GM23338 (cell line): ENCODE measurements at regions not wholly inside any gene's neighbourhood (a gene's known extent, or its start where the extent isn't known, plus 50 kb on each side); places are given as distances from the start of the nearest gene placed in this dataset.

ENCODE experiments used
- ATAC-seq: fragments of 200-7000 bp; cut with Tn5 transposase; 3 replicates; pipeline ENCODE4 v1.9.1; 2020
- DNase-seq: peaks from one replicate; pipeline ENCODE4 v3.0.0-alpha.2; 2015; ENCODE audit warnings: low spot score
- H2AFZ ChIP-seq: fragments of 200-600 bp; sonication (generic); 2 replicates; pipeline ENCODE4 v1.8.0; 2016; ENCODE audit warnings: antibody characterized with exemption, mild to moderate bottlenecking, moderate library complexity
- H3F3A ChIP-seq: fragments of 200-600 bp; sonication (generic); replicated peaks from 2 replicates; pipeline ENCODE4 v1.8.0; 2017; ENCODE audit warnings: antibody characterized with exemption, mixed run types, low read depth
- H3K27ac ChIP-seq: fragments of 200-600 bp; sonication (generic); 2 replicates; pipeline ENCODE4 v1.6.1; 2016; ENCODE audit warnings: low read depth
- H3K27me3 ChIP-seq: fragments of 200-600 bp; sonication (generic); 2 replicates; pipeline ENCODE4 v1.8.0; 2016; ENCODE audit warnings: mild to moderate bottlenecking, mixed run types, moderate library complexity; ENCODE audit not compliant: insufficient read depth
- H3K36me3 ChIP-seq: fragments of 200-600 bp; sonication (generic); 2 replicates; pipeline ENCODE4 v1.8.0; 2016; ENCODE audit warnings: mild to moderate bottlenecking; ENCODE audit not compliant: insufficient read depth
- H3K4me1 ChIP-seq: fragments of 200-600 bp; sonication (generic); 2 replicates; pipeline ENCODE4 v1.8.0; 2016; ENCODE audit warnings: mild to moderate bottlenecking, moderate library complexity; ENCODE audit not compliant: insufficient read depth
- H3K4me2 ChIP-seq: fragments of 200-600 bp; sonication (generic); 2 replicates; pipeline ENCODE4 v1.7.1; 2017; ENCODE audit warnings: mixed run types
- H3K4me3 ChIP-seq: fragments of 200-600 bp; sonication (generic); 2 replicates; pipeline ENCODE4 v1.6.1; 2016; ENCODE audit warnings: mixed run types
- H3K79me2 ChIP-seq: fragments of 200-600 bp; sonication (generic); replicated peaks from 2 replicates; pipeline ENCODE4 v1.8.0; 2017; ENCODE audit warnings: mild to moderate bottlenecking; ENCODE audit not compliant: insufficient read depth
- H3K9me2 ChIP-seq: fragments of 200-600 bp; sonication (generic); 2 replicates; pipeline ENCODE4 v1.8.0; 2017; ENCODE audit not compliant: insufficient read depth
- H4K20me1 ChIP-seq: fragments of 200-600 bp; sonication (generic); replicated peaks from 2 replicates; pipeline ENCODE4 v1.8.0; 2017; ENCODE audit warnings: mild to moderate bottlenecking; ENCODE audit not compliant: insufficient read depth
- H3K27ac Mint-ChIP-seq: 2 replicates; pipeline ENCODE4 v1.8.0; 2020; ENCODE audit warnings: inconsistent platforms, mild to moderate bottlenecking, moderate library complexity, mixed read lengths
- H3K27me3 Mint-ChIP-seq: 3 replicates; pipeline ENCODE4 v1.8.0; 2022; ENCODE audit warnings: low read depth, mild to moderate bottlenecking, moderate library complexity, mixed read lengths, inconsistent platforms; ENCODE audit not compliant: insufficient read depth, poor library complexity
- H3K36me3 Mint-ChIP-seq: 3 replicates; pipeline ENCODE4 v1.8.0; 2021; ENCODE audit warnings: low read depth, mild to moderate bottlenecking, inconsistent platforms, moderate library complexity, mixed read lengths
- H3K4me1 Mint-ChIP-seq: 3 replicates; pipeline ENCODE4 v1.8.0; 2020; ENCODE audit warnings: mild to moderate bottlenecking, inconsistent platforms, mixed read lengths
- H3K4me3 Mint-ChIP-seq: 3 replicates; pipeline ENCODE4 v1.8.0; 2021; ENCODE audit warnings: moderate library complexity, mild to moderate bottlenecking, inconsistent platforms, mixed read lengths
- H3K9me3 Mint-ChIP-seq: 3 replicates; pipeline ENCODE4 v1.8.0; 2020; ENCODE audit warnings: moderate library complexity, mild to moderate bottlenecking, inconsistent platforms, mixed read lengths
- CREB1 ChIP-seq: fragments of 250-450 bp; sonication (Bioruptor Pico); IDR thresholded peaks from 2 replicates; pipeline ENCODE4 v1.5.0; 2020; ENCODE audit warnings: low read depth, mild to moderate bottlenecking, moderate library complexity
- EZH2 ChIP-seq: fragments of 200-600 bp; sonication (generic); IDR thresholded peaks from one replicate; pipeline ENCODE4 v1.8.0; 2017; ENCODE audit warnings: antibody characterized with exemption, mild to moderate bottlenecking, low read depth; ENCODE audit not compliant: unreplicated experiment
- JUNB ChIP-seq: IDR thresholded peaks from one replicate; pipeline ENCODE4 v1.6.1; 2016; ENCODE audit warnings: antibody characterized with exemption; ENCODE audit not compliant: unreplicated experiment
- NANOG ChIP-seq: IDR thresholded peaks from 2 replicates; pipeline ENCODE4 v1.6.1; 2016; ENCODE audit warnings: antibody characterized with exemption, borderline replicate concordance
- POLR2AphosphoS5 ChIP-seq: IDR thresholded peaks from 2 replicates; pipeline ENCODE4 v1.6.1; 2016; ENCODE audit warnings: antibody characterized with exemption, low read depth
- ZNF114 ChIP-seq: fragments of 250-450 bp; sonication (Bioruptor Pico); IDR thresholded peaks from 2 replicates; pipeline ENCODE4 v1.5.0; 2020; ENCODE audit warnings: mild to moderate bottlenecking, moderate library complexity
- TF ChIP-seq, protein P1 (sequence below): fragments of 250-450 bp; sonication (Bioruptor Pico); IDR thresholded peaks from 2 replicates; pipeline ENCODE4 v1.5.0; 2020; ENCODE audit warnings: mild to moderate bottlenecking, moderate library complexity
- TF ChIP-seq, protein P2 (sequence below): IDR thresholded peaks from 2 replicates; pipeline ENCODE4 v1.6.1; 2016; ENCODE audit warnings: antibody characterized with exemption
- TF ChIP-seq, protein P3 (sequence below), 2 experiments: fragments of 200-600 bp in 1 of 2; sonication (generic) in 1 of 2; conservative IDR thresholded peaks; 2 replicates each; pipeline versions ENCODE4 v1.5.1 to v1.6.1; 2016 to 2017; ENCODE audit warnings: antibody characterized with exemption in 2 of 2, low read depth in 2 of 2, mild to moderate bottlenecking in 2 of 2, moderate library complexity in 1 of 2

DNA sequence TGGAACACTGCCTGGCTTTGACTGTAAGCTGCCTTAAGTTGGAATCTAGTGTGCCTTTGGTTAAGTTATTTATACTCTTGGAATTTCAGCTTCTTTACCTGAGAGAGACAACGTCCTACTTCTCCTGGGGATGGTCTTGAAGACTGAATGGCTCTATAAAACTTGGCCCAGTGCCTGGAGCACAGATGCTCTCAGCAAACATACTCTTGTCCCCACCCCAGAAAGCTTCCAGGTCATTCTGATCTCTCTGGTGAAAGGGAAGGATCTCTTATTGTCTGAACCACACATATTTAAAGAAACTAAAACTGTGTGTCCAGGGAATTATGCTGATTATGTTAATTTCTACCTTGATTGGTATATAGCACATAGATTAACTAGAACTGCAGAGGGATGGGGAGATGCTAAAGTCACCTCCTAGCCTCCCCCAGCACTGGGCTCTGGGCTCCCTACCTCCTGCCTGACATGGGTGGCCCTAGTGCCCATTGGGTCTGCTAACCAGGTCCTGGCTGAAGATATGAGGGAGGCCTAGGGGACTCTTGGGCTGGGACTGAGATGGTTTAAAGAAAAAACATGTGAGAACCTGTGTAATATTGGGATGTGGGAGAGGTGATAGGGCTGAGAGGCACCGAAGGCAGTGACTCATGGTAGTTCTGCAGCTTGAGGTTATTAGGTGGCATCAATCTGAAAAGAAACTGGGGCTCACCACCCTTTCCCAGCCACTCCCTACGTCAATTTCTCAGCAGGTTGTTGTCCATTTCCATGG is 171.0 kb downstream of the RPLP1 start (continued):
- TF ChIP-seq EZH2, result no peak
- TF ChIP-seq JUNB, result no peak
- TF ChIP-seq NANOG, result no peak
- TF ChIP-seq CREB1 (CRISPR knock-in tag), result no peak
- TF ChIP-seq ZNF114 (CRISPR knock-in tag), result no peak

DNA sequence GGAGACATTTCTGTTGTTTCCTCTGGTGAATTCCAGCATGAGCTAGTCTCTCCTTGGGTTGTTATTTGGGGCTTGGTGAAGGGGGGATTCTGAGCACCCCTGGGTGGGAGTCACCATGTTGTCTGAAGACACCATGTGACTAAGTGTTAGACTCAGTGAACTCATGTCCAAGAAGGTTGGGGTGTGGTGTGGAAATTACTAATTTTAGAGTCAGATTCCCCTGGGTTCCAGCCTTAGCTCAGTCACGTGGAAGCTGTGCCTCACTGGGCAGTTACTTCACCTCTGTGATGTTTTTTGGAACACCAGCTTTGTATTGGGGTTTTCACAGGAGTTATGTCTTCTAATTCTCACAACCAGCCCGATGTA is 171.5 kb downstream of the RPLP1 start:
- TF ChIP-seq POLR2AphosphoS5 (no peak), CREB1 (CRISPR knock-in tag) (no peak), ZNF114 (CRISPR knock-in tag) (no peak), JUNB (no peak), NANOG (no peak), EZH2 (no peak)
- TF ChIP-seq, protein P1, sequence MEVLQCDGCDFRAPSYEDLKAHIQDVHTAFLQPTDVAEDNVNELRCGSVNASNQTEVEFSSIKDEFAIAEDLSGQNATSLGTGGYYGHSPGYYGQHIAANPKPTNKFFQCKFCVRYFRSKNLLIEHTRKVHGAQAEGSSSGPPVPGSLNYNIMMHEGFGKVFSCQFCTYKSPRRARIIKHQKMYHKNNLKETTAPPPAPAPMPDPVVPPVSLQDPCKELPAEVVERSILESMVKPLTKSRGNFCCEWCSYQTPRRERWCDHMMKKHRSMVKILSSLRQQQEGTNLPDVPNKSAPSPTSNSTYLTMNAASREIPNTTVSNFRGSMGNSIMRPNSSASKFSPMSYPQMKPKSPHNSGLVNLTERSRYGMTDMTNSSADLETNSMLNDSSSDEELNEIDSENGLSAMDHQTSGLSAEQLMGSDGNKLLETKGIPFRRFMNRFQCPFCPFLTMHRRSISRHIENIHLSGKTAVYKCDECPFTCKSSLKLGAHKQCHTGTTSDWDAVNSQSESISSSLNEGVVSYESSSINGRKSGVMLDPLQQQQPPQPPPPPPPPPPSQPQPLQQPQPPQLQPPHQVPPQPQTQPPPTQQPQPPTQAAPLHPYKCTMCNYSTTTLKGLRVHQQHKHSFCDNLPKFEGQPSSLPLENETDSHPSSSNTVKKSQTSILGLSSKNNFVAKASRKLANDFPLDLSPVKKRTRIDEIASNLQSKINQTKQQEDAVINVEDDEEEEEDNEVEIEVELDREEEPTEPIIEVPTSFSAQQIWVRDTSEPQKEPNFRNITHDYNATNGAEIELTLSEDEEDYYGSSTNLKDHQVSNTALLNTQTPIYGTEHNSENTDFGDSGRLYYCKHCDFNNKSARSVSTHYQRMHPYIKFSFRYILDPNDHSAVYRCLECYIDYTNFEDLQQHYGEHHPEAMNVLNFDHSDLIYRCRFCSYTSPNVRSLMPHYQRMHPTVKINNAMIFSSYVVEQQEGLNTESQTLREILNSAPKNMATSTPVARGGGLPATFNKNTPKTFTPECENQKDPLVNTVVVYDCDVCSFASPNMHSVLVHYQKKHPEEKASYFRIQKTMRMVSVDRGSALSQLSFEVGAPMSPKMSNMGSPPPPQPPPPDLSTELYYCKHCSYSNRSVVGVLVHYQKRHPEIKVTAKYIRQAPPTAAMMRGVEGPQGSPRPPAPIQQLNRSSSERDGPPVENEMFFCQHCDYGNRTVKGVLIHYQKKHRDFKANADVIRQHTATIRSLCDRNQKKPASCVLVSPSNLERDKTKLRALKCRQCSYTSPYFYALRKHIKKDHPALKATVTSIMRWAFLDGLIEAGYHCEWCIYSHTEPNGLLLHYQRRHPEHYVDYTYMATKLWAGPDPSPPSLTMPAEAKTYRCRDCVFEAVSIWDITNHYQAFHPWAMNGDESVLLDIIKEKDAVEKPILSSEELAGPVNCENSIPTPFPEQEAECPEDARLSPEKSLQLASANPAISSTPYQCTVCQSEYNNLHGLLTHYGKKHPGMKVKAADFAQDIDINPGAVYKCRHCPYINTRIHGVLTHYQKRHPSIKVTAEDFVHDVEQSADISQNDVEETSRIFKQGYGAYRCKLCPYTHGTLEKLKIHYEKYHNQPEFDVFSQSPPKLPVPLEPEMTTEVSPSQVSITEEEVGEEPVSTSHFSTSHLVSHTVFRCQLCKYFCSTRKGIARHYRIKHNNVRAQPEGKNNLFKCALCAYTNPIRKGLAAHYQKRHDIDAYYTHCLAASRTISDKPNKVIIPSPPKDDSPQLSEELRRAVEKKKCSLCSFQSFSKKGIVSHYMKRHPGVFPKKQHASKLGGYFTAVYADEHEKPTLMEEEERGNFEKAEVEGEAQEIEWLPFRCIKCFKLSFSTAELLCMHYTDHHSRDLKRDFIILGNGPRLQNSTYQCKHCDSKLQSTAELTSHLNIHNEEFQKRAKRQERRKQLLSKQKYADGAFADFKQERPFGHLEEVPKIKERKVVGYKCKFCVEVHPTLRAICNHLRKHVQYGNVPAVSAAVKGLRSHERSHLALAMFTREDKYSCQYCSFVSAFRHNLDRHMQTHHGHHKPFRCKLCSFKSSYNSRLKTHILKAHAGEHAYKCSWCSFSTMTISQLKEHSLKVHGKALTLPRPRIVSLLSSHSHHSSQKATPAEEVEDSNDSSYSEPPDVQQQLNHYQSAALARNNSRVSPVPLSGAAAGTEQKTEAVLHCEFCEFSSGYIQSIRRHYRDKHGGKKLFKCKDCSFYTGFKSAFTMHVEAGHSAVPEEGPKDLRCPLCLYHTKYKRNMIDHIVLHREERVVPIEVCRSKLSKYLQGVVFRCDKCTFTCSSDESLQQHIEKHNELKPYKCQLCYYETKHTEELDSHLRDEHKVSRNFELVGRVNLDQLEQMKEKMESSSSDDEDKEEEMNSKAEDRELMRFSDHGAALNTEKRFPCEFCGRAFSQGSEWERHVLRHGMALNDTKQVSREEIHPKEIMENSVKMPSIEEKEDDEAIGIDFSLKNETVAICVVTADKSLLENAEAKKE (CRISPR knock-in tag), result no peak
- TF ChIP-seq, protein P2, sequence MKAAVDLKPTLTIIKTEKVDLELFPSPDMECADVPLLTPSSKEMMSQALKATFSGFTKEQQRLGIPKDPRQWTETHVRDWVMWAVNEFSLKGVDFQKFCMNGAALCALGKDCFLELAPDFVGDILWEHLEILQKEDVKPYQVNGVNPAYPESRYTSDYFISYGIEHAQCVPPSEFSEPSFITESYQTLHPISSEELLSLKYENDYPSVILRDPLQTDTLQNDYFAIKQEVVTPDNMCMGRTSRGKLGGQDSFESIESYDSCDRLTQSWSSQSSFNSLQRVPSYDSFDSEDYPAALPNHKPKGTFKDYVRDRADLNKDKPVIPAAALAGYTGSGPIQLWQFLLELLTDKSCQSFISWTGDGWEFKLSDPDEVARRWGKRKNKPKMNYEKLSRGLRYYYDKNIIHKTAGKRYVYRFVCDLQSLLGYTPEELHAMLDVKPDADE, result no peak
- TF ChIP-seq, protein P3, sequence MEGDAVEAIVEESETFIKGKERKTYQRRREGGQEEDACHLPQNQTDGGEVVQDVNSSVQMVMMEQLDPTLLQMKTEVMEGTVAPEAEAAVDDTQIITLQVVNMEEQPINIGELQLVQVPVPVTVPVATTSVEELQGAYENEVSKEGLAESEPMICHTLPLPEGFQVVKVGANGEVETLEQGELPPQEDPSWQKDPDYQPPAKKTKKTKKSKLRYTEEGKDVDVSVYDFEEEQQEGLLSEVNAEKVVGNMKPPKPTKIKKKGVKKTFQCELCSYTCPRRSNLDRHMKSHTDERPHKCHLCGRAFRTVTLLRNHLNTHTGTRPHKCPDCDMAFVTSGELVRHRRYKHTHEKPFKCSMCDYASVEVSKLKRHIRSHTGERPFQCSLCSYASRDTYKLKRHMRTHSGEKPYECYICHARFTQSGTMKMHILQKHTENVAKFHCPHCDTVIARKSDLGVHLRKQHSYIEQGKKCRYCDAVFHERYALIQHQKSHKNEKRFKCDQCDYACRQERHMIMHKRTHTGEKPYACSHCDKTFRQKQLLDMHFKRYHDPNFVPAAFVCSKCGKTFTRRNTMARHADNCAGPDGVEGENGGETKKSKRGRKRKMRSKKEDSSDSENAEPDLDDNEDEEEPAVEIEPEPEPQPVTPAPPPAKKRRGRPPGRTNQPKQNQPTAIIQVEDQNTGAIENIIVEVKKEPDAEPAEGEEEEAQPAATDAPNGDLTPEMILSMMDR (conservative IDR thresholded peaks at IDR 0.05; ENCODE audit: low read depth in 2 of 2), result no peak
- H3K27ac ChIP-seq, result no peak overlapping the region
- H3K79me2 ChIP-seq, result no peaks in the 10 kb centered on the region
- no peaks in the 10 kb centered on the region for H4K20me1 ChIP-seq
- H3K9me3 Mint-ChIP-seq, result peaks cover 30% of the 10 kb centered on the region
- no peaks in the 10 kb centered on the region for H3F3A ChIP-seq
- no peaks in the 10 kb centered on the region for H3K4me1 ChIP-seq
- no peak overlapping the region for H3K4me3 Mint-ChIP-seq
- DNase-seq (no peak), ATAC-seq (no peak)
- no peak overlapping the region for H3K4me2 ChIP-seq
- no peak overlapping the region for H3K27ac Mint-ChIP-seq
- H3K36me3 ChIP-seq, result no peaks in the 10 kb centered on the region; the same call in 1 of the 2 replicates
- H3K4me3 ChIP-seq, result no peak overlapping the region
- no peaks in the 10 kb centered on the region for H3K4me1 Mint-ChIP-seq
- H3K27me3 Mint-ChIP-seq, result peaks cover 1% of the 10 kb centered on the region
- no peak overlapping the region for H2AFZ ChIP-seq
- H3K36me3 Mint-ChIP-seq, result peaks cover 7% of the 10 kb centered on the region; the same call in 2 of the 3 replicates
- no peaks in the 10 kb centered on the region for H3K27me3 ChIP-seq
- peaks cover 4% of the 10 kb centered on the region; the same call in 1 of the 2 replicates for H3K9me2 ChIP-seq
